ENCODE measurements at regions not wholly inside any gene's neighbourhood (a gene's known extent, or its start where the extent isn't known, plus 50 kb on each side); places are given as distances from the start of the nearest gene placed in this dataset.

GRCh38 chr4:20166544-20166943 is 85.2 kb upstream of the SLIT2 start:
- Mint-ChIP-seq H3K27ac (ENCODE audit: unreplicated experiment) (no peak overlapping the region), H3K4me1 (ENCODE audit: low read depth, unreplicated experiment) (no peaks in the 10 kb centered on the region), H3K4me3 (ENCODE audit: unreplicated experiment) (no peak overlapping the region), H3K27me3 (ENCODE audit: insufficient read depth, unreplicated experiment) (peaks cover 5% of the 10 kb centered on the region), H3K9me3 (ENCODE audit: unreplicated experiment) (no peaks in the 10 kb centered on the region), H3K36me3 (ENCODE audit: insufficient read depth, unreplicated experiment) (no peaks in the 10 kb centered on the region)
- DNase-seq: no peak
- Histone ChIP-seq H3K36me3 (ENCODE audit: control insufficient read depth, insufficient read depth, low read length) (no peaks in the 10 kb centered on the region), H3K9me3 (no peaks in the 10 kb centered on the region), H3K4me1 (no peaks in the 10 kb centered on the region), H3K27me3 (replicated peaks; ENCODE audit: control insufficient read depth, insufficient read depth, low read length) (no peaks in the 10 kb centered on the region), H3K4me3 (ENCODE audit: low read depth, low read length) (no peak overlapping the region)
- CTCF ChIA-PET: no interaction called here
- no TSS peak for BruUV-seq (replicated peaks)
- no peak for TF ChIP-seq CTCF (IDR thresholded peaks at IDR 0.05; ENCODE audit: insufficient read depth in 1 of 2, low read depth in 1 of 2, low read length in 1 of 2, severe bottlenecking in 1 of 2, unreplicated experiment in 1 of 2)
- POLR2A ChIA-PET: no interaction called here
- intact Hi-C loops (cut with micrococcal nuclease; ENCODE audit: unreplicated experiment): no loop called here

GRCh38 chr4:20159516-20159915 is 92.2 kb upstream of the SLIT2 start:
- H3K36me3 ChIP-seq (ENCODE audit: control insufficient read depth, insufficient read depth, low read length): no peaks in the 10 kb centered on the region
- Mint-ChIP-seq H3K27me3 (ENCODE audit: insufficient read depth, unreplicated experiment) (peaks cover 3% of the 10 kb centered on the region), H3K9me3 (ENCODE audit: unreplicated experiment) (no peaks in the 10 kb centered on the region), H3K36me3 (ENCODE audit: insufficient read depth, unreplicated experiment) (no peaks in the 10 kb centered on the region), H3K4me3 (ENCODE audit: unreplicated experiment) (no peak overlapping the region), H3K27ac (ENCODE audit: unreplicated experiment) (no peak overlapping the region), H3K4me1 (ENCODE audit: low read depth, unreplicated experiment) (no peaks in the 10 kb centered on the region)
- H3K27me3 ChIP-seq (replicated peaks; ENCODE audit: control insufficient read depth, insufficient read depth, low read length): no peaks in the 10 kb centered on the region
- H3K4me3 ChIP-seq (ENCODE audit: low read depth, low read length): no peak overlapping the region
- BruUV-seq (replicated peaks): no TSS peak
- H3K9me3 ChIP-seq: no peaks in the 10 kb centered on the region
- CTCF ChIA-PET: no interaction called here
- DNase-seq: no peak
- H3K4me1 ChIP-seq: no peaks in the 10 kb centered on the region
- intact Hi-C loops (cut with micrococcal nuclease; ENCODE audit: unreplicated experiment): no loop called here
- POLR2A ChIA-PET: interaction anchor here (0.5 kb wide), 1 partner anchor 21 kb away, joined by 3 read pairs; no protein-coding TSS in a partner anchor
- TF ChIP-seq CTCF (IDR thresholded peaks at IDR 0.05; ENCODE audit: insufficient read depth in 1 of 2, low read depth in 1 of 2, low read length in 1 of 2, severe bottlenecking in 1 of 2, unreplicated experiment in 1 of 2): no peak

GRCh38 chr4:20158195-20158594 is 93.5 kb upstream of the SLIT2 start:
- CTCF ChIA-PET: no interaction called here

More at GRCh38 chr4:20158195-20158594, 93.5 kb upstream of the SLIT2 start:
- no peaks in the 10 kb centered on the region for H3K4me1 Mint-ChIP-seq (ENCODE audit: low read depth, unreplicated experiment)
- no peak for TF ChIP-seq CTCF (IDR thresholded peaks at IDR 0.05; ENCODE audit: insufficient read depth in 1 of 2, low read depth in 1 of 2, low read length in 1 of 2, severe bottlenecking in 1 of 2, unreplicated experiment in 1 of 2)
- H3K36me3 Mint-ChIP-seq (ENCODE audit: insufficient read depth, unreplicated experiment): no peaks in the 10 kb centered on the region
- H3K9me3 Mint-ChIP-seq (ENCODE audit: unreplicated experiment): no peaks in the 10 kb centered on the region
- H3K27me3 Mint-ChIP-seq (ENCODE audit: insufficient read depth, unreplicated experiment): no peaks in the 10 kb centered on the region
- BruUV-seq (replicated peaks): no TSS peak
- DNase-seq: no peak
- no peak overlapping the region for H3K27ac Mint-ChIP-seq (ENCODE audit: unreplicated experiment)
- no peak overlapping the region for H3K4me3 Mint-ChIP-seq (ENCODE audit: unreplicated experiment)
- Histone ChIP-seq H3K9me3 (no peaks in the 10 kb centered on the region), H3K4me1 (no peaks in the 10 kb centered on the region), H3K4me3 (ENCODE audit: low read depth, low read length) (no peak overlapping the region), H3K36me3 (ENCODE audit: control insufficient read depth, insufficient read depth, low read length) (no peaks in the 10 kb centered on the region), H3K27me3 (replicated peaks; ENCODE audit: control insufficient read depth, insufficient read depth, low read length) (no peaks in the 10 kb centered on the region)
- intact Hi-C loops (cut with micrococcal nuclease; ENCODE audit: unreplicated experiment): no loop called here
- POLR2A ChIA-PET: no interaction called here

Data from Caco-2 (cell line).